22Rv1 (cell line): ENCODE measurements at regions not wholly inside any gene's neighbourhood (a gene's known extent, or its start where the extent isn't known, plus 50 kb on each side); places are given as distances from the start of the nearest gene placed in this dataset.
"Not testable (repeated sequence)": the region's sequence is repeated elsewhere in the genome, so short reads cannot be mapped to it uniquely, and the experiment has no call there.

Experiments used
- CTCF ChIP-seq: fragments of 450-650 bp; IDR thresholded peaks from 2 replicates; pipeline ENCODE4 v1.5.1; 2017; ENCODE audit warnings: mild to moderate bottlenecking
- ZFX ChIP-seq: fragments of 450-650 bp; IDR thresholded peaks from 2 replicates; pipeline ENCODE4 v1.6.1; 2017; ENCODE audit warnings: antibody characterized with exemption, borderline replicate concordance

DNA sequence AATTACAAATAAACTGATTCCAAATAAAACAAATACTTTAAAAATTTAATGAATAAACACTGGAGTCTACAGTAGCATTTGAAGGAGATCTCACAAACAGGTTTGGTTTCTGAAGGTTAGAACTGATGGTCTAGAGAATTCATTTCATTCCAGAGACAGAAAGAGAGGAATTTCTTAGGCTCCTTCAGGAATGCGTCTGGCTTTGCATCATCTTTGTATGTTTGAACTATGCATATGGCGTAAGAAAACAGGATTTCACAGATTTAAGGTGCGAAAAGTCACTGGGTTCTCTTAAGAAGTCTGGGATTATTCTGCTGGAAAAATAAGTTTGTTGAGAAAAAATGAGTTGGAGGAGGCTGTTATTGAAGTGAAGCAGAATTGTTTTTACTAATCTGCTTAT, 139.9 kb upstream of the DUSP22 start:
- not testable (repeated sequence) for TF ChIP-seq CTCF, ZFX
